ENCODE measurements at regions not wholly inside any gene's neighbourhood (a gene's known extent, or its start where the extent isn't known, plus 50 kb on each side); places are given as distances from the start of the nearest gene placed in this dataset.

GRCh38 chr2:240341064-240341463 lies 94.4 kb upstream of the GPC1 start:
- DNase-seq (ENCODE audit: low read depth in 2 of 2) = no peak

- no peak for DNase-seq (ENCODE audit: low read depth in 2 of 2)
Observed at GRCh38 chr2:240343548-240343947, 91.9 kb upstream of the GPC1 start.

- DNase-seq (ENCODE audit: low read depth in 2 of 2) = no peak
Observed at GRCh38 chr2:240344904-240345303, 90.6 kb upstream of the GPC1 start.

GRCh38 chr2:240346015-240346752 lies 89.3 kb upstream of the GPC1 start:
- DNase-seq (ENCODE audit: low read depth in 2 of 2) = no peak

- DNase-seq (ENCODE audit: low read depth in 2 of 2) = no peak
Observed at GRCh38 chr2:240346753-240347372, 88.6 kb upstream of the GPC1 start.

- DNase-seq (ENCODE audit: low read depth in 2 of 2) = no peak
Observed at GRCh38 chr2:240347373-240347940, 88.0 kb upstream of the GPC1 start.

GRCh38 chr2:240347949-240348500 lies 87.4 kb upstream of the GPC1 start:
- no peak for DNase-seq (ENCODE audit: low read depth in 2 of 2)

GRCh38 chr2:240348522-240348921 lies 86.9 kb upstream of the GPC1 start:
- DNase-seq (ENCODE audit: low read depth in 2 of 2) = no peak

GRCh38 chr2:240349133-240350005 lies 86.1 kb upstream of the GPC1 start:
- DNase-seq (ENCODE audit: low read depth in 2 of 2) = no peak

GRCh38 chr2:240350006-240350355 lies 85.5 kb upstream of the GPC1 start:
- DNase-seq (ENCODE audit: low read depth in 2 of 2) = no peak

GRCh38 chr2:240350696-240351087 lies 84.8 kb upstream of the GPC1 start:
- no peak for DNase-seq (ENCODE audit: low read depth in 2 of 2)

- no peak for DNase-seq (ENCODE audit: low read depth in 2 of 2)
Observed at GRCh38 chr2:240351088-240351741, 84.2 kb upstream of the GPC1 start.

- no peak for DNase-seq (ENCODE audit: low read depth in 2 of 2)
Observed at GRCh38 chr2:240351826-240352426, 83.5 kb upstream of the GPC1 start.

GRCh38 chr2:240353086-240353798 lies 82.2 kb upstream of the GPC1 start:
- no peak for DNase-seq (ENCODE audit: low read depth in 2 of 2)

GRCh38 chr2:240353944-240354343 lies 81.5 kb upstream of the GPC1 start:
- DNase-seq (ENCODE audit: low read depth in 2 of 2) = no peak

- DNase-seq (ENCODE audit: low read depth in 2 of 2) = no peak
Observed at GRCh38 chr2:240355001-240355891, 80.2 kb upstream of the GPC1 start.

- DNase-seq (ENCODE audit: low read depth in 2 of 2) = no peak
Observed at GRCh38 chr2:240355962-240356361, 79.5 kb upstream of the GPC1 start.

- DNase-seq (ENCODE audit: low read depth in 2 of 2) = no peak
Observed at GRCh38 chr2:240356700-240357640, 78.5 kb upstream of the GPC1 start.
